NCI-H187 (cell line): ENCODE measurements at regions not wholly inside any gene's neighbourhood (a gene's known extent, or its start where the extent isn't known, plus 50 kb on each side); places are given as distances from the start of the nearest gene placed in this dataset.
"Not testable (repeated sequence)": the region's sequence is repeated elsewhere in the genome, so short reads cannot be mapped to it uniquely, and the experiment has no call there.

Source experiments
- DNase-seq, 2 experiments: peaks; one replicate each; lab custom pipeline; 2025; lab: John Stamatoyannopoulos, UW

DNA sequence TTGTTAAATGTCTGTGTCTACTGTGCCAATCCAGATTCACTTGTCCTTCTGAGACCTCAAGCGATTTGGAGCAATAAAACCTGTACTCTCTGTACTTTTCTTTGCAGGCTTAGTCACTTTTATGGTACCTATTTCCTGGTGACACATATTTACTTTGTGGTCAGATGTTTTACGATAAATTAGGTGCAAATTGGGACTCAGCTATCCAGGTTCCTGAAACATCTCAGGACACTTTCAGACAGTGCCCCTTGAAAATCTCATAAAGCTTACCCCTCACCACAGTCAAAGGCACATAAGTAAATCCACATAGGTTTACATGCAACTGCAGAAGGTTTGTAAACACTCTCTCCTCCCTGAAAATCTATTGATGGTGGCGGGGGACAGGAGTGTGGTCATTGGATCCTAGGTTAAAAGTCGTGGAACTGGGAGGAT, 438.8 kb downstream of the EFNB2 start:
- no peak for DNase-seq

DNA sequence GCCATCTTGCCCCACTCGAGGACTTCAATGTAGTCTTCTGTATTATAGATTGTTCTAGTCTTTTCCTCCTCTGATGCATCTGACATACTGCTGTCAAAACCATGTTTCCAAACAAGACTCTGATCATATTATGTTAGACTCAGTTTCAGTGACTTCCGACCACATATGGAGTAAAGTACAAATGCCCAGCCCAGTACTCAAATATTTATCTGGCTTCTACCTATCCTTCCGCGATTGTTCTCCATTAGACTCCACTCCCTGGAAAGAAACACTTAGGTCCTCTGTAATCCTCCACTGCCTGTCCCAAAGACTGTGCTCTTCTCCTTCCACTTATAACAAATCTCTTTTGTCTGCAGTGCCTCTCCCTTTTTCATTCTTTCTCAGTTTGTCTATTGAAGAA, 439.5 kb downstream of the EFNB2 start:
- no peak for DNase-seq

DNA sequence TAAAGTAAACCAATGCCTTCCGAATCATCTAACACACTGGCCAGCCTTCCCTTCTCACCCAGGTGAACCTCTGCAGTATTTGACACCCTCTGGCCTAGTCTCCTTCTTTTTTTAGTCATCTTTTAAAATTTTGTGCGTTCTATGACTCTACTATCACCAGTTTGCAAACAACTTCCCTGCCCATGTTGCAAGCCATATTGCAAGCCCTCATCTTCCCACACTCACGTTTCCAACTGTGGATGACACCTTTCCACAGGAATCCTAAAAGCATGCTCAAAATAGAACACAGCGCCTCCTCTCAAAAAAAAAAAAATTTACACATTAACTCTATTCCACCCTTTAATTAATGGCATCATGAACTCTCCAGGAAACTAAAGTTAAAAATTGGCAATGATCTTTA, 440.1 kb downstream of the EFNB2 start:
- no peak for DNase-seq

DNA sequence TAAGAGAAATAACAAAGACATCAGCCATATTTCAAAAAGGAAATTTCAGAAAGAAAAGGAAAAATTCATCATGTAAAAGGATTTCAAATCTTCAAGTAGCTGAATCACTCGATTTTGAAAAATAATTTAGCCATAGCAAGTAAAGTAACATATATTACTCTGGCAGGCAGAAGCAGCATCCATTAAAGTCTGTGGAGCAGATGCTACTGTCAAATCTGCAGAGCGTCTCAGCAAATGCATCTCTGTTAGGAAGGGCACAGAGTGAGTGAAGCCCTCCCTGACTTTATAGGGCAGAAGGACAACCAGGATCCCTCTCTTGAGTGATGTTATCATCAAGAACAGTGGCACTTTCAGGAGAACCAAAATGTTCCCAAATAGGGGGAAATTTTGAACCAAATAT, 445.5 kb downstream of the EFNB2 start:
- DNase-seq: no peak

DNA sequence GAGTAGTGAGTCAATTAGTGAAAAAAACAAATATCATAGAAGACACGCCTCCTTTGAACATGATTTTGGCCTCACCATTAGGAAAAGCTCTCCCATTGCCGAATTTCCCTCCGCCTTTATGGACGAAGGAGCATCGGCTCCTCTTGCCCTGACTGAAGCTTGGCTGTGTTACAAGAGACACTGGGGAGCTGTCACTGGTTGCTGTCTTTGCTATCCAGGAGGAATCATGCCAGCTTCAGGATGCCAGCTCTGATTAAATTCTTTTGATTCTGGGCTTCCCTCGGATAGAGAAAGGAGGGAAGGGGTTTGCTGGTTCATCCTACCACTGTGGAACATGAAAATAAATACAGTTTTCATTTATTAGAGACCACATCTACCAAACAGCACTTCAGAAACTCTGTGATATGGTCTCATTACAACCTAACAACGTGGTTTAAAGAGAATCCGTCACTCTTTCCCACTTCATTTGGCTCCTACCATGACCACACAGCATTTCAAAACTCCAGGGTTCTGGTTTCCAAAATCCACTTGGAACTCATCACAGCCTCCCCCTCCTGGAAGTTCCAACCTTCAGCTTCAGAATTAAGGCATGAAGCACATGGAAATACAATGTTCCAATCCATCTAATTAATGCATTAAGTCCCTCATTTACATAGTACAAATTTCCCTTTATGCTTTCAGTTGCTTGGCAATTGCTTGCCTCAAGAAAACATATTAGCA, 446.0 kb downstream of the EFNB2 start:
- no peak for DNase-seq

DNA sequence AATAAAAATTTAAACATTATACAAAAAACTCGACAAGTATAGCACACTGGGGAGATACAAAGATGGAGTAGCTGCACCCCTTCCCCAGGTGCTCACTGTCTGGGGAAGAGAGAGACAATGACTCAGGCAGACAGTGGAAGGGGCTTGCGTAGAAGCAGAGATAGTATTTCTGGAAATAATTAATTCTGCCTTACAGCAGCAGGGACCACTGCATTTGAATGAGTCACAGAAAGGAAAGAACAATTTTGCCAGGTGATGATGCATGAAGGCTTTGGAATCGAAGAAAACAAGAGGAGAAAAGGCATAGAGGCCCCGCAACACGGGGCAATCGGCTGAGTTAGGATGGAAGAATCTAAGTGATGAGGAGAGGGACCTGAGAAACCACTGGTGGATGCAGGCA, 447.4 kb downstream of the EFNB2 start:
- DNase-seq: no peak

DNA sequence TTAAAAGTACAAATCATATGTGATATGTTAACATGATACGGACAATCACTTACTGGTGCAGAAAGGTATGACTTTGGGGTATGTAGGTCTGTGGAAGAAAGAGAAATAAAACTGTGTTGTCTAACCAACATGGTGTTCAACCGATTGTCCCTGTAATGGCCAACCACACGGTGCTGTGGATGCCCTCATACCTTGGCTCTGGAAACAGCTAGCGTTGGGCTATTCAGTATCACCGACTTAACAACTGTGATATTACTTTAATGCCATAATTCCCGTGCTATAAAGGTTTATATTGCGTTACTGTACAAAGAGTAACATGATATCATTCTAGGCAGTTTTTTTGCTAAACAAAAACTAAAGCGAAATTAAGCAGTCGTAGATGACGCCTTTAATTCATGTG, 448.3 kb downstream of the EFNB2 start:
- no peak for DNase-seq

DNA sequence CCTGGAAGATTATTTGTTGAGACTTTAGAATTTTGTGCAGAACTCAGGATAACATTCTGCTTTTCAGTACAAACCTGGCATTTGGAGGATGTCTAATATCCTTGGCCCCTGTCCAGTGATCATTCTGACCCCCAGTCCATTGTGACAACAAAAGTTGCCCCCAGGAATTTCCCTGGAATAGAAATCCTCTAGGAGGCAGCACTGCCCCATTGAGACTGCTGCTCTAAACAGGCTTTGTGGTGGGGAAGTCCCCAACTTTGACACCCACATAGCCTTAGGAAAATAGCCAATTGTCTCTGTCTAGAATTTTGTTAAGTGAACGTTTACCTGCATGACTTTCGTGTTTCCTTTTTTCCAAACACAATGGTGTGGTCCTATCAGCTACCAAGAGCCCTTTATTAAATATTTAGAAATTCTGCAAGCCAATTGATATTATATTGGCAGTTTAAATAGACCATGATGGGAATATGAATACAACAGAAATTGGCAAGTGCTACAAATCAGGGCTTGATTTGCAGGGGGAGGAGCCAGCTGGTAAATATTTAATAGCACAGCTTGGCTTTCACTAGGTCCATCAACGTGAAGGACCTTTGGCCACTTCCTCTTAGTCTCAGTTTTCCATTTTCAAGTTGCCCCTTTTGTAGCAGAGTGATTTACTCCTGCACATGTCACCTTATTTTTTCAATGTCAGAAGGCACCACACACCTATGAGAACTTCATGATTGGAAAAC, 451.7 kb downstream of the EFNB2 start:
- no peak for DNase-seq

DNA sequence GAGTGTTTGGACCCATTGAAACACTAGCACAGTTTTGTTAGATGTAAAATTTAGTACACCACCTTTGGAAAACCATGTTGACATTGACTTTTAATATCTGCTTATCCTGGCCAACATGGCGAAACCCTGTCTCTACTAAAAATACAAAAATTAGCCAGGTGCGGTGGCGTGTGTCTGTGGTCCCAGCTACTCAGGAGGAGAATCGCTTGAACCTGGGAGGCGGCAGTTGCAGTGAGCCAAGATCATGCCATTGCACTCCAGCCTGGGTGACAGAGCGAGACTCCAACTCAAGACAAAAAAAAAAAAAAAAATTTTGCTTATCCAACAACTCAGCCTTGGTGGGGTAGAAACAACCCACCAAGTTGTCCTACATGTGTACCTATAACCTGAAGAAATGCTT, 454.2 kb downstream of the EFNB2 start:
- DNase-seq: not testable (repeated sequence)

DNA sequence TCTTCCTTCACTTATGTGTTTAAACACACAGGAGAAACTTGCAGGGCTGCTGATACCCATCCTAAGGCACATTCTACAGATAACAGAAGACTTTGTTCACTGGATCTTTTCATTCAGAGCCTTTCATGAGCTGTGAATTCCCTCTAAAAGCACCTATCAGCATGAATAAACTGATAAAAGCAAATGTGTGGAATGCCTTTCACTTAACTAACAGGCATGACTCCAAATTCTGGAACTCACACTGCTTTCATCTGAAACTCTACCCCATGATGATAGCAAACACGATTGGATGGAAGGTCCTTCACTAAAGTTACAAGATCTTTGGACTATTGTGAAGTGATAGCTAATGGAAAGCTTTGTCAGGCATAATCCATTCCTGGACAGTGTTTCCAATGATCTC, 457.3 kb downstream of the EFNB2 start:
- no peak for DNase-seq

DNA sequence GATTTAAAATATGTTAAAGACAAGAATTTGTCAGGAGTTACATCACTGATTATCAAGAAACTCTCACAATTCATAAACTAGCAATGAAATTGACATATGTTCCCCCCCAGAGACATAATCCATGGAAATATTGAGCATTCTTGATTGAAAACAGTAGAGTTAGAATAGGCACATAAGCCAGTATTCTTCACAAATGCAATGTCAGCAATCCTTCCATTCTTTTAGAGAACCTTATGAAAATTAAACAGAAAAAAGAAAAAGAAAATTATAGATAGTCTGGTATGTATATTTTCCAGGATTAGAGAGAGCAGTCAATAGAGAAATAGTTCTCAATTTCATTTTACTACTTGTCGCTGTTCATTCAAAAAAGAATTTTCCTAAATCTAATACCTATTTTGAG, 458.4 kb downstream of the EFNB2 start:
- DNase-seq: no peak

DNA sequence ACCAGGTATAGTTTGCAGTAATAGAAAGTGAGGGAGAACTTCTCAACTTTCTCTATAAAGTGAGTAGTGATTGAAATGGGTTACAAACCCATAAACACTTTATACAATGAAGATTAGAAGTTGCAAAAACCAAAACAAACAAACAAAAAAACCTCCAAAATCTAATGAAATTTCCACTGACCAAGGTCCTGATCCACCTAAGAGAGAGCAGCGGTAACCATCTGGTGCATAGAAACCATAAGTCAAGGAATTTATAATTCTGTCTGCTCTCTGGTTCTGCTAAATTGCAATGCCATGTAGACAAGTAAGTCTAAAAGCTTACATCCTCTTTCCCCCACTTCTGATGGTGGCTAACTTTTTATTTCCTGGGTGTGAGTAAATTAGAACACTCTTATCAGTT, 463.4 kb downstream of the EFNB2 start:
- DNase-seq: no peak

DNA sequence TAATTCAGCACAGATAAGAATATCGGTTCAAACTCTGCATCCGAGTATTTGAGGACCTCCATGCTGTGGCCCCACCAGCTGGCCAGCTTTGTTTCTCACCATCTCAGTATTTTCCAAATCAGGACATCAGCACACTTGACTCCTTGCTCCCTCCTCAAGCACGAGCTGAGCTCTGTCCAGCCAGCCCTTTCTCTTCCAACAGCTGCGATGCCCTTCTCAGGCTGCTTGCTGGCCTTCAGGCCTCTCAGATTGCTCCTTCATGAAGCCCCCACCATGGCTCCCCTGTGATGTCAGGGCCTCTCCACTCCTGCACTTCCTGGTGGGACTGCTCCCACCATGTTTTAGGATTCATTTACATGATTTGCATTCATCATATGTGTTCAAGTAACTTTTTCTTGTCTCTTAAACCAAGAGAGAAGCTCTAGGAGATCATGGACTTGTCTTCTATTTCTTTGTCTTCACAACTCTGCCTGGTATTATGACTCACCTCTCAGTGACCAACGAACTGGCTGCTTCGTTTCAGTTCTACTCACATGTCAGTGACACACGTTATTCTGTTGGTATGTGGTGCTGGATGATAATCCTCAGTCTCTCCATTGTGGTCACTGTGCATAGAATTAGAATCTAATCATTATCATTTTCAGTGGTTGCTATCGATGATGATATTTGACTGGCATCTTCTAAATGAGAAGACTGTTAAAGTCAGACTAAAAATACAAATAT, 471.7 kb downstream of the EFNB2 start:
- DNase-seq: no peak

DNA sequence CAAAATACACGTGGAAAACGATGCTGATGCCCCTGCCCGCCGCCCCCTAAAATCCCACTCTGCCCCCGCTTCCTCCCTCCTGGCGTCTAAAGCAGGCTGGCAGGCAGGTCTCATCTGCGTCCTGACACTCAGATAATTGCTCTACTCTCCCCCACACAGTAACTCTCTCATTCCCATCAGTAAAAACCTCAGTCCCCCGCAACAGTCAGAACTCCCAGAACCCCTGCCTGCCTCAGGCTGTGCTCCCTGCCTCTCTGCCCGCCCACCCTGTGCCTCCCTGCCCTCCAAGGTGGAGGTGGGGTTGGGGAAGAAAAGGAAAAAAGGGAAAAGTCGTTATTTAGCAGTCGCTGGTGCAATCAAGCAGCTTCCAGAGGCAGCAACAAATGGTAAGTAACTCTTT, 473.7 kb downstream of the EFNB2 start:
- no peak for DNase-seq

DNA sequence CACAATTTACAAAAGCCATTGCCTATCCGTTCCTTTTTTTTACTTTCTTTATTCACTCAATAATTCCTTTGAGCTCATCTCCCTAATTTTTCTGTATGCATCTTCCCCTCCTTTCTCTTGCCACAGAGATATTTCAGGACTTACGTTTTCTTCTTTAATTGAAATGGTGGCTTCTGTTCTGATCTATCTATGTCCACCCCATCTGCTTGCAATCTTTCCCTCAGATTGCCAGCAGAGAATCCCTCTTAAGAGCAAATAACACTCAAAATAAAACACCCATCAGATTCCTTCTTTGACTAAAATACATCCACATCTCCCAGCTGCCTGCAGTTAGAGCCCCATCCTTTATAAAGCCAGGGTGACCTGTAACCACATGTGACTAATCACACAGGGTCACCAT, 478.6 kb downstream of the EFNB2 start:
- DNase-seq: no peak

DNA sequence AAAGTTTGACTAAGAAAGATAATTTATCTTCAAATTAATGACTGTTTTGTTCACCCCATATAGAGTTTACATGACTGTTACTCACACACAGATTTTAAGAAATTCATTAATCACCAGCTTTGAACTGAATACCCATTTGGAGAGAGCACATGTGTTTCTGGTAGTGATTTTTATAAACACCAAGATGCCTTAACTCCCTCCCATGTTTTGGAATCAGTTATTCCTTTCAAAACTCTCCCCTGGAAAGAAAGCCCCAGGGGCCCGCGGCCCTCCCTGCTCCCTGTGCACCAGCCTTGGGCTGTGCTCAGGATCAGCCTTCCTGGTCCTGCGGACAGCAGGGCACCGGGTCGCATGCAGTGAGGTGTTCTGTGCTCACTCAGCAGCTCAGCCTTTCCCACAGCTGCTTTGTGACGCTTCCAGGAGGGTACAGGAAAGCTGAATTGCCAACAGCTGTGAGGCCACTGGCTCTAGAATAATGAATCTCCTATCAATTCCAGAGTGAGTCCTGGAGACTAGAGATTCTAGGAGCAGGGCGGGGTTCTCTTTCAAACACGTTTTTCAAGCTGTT, 483.2 kb downstream of the EFNB2 start:
- no peak for DNase-seq

DNA sequence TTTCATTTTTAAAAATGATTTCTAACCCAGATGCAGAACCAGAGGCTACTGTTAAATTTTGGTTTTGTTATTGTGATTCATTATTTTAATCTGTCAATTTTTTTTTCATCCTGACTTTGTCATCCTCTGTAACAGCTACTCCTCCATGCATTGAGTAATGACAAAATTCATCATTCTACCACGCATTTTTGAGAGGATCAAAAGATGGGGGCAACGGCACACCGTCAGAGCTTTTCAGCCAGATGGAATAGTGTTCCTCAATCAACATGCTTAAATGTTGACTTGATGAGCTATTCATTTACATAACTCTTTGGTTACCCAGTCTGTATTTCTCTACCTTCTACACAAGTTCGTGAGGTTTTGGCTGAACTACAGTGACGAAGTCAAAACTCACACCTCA, 486.3 kb downstream of the EFNB2 start:
- DNase-seq: no peak

DNA sequence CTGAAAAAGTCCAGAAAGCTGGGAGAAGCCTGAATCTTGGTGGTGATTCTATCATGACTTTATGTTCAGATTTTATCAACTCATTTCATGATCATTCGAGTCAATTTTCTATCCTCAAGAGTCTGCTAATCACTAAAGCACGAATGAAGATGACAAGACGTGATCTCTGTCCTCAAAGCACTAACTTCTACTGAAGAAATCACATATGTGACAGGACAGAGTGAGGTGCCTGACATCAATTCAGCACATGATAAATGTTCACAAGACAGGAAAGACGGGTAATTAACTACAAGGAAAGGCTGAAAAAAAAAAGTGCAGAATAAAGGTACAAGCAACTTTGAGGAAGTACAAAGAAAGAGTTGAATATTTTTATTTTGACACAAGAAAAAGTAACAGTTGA, 487.1 kb downstream of the EFNB2 start:
- no peak for DNase-seq

DNA sequence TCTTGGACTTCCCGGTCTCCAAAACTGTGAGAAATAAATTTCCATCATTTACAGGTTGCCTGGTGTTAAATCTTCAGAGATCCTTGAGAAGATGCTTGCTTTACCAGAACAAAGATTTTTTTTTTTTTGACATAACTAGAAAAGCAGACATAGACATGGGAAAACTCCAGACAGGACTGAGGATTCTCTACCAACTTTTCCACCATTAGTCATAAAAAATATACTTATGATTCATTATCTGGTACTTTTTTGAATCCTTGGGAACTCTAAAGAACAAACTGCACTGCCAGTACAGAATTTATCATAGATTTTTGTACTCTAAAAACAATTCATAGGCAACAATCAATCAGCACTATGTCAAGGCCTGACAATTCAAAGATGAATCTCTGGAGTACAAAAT, 487.6 kb downstream of the EFNB2 start:
- DNase-seq: no peak

DNA sequence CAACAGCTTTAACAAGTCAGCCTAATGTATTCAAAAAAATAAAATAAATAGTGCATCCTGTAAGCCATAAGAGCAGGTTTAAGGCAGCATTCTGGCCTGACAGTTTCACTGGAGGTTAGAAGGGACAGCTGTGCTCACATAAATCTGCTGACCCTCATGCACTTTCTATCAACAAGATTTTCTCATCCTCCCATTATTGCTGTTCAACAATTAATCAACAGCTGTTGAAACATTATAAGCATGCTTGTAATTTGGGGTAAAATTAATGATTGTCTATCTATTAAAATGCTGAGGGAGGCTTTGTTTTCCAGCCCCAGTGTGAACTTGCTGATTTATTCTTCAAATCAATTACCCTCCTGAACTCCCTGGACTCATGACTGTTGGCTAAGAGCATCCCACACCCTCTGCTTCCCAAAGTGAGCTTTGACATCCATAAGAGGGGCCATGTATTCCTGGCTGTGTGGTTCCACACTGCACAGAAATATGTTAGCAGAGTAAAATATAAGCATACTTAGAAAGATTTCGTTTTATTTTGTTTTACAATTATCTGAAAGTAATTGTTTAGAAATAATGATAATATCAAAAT, 492.4 kb downstream of the EFNB2 start:
- DNase-seq: no peak

DNA sequence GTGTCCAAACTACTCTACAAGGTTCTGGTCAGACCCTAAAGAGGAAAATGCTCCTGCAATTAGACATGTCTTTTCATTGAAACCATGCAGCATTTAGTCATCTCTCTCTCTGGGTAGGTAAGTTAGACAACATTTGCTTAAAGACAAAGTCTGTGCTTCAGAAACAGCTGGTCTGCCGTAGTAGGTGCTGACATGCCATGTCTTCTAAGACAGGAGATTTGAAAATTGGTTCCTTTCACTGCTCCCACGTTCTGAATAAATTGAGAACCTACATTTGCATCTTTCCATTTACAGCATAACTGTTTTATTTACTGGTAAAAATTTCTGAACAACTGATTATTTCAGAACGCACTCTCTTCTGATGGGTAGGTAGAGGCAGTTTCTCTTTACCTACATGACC, 494.0 kb downstream of the EFNB2 start:
- DNase-seq: no peak

DNA sequence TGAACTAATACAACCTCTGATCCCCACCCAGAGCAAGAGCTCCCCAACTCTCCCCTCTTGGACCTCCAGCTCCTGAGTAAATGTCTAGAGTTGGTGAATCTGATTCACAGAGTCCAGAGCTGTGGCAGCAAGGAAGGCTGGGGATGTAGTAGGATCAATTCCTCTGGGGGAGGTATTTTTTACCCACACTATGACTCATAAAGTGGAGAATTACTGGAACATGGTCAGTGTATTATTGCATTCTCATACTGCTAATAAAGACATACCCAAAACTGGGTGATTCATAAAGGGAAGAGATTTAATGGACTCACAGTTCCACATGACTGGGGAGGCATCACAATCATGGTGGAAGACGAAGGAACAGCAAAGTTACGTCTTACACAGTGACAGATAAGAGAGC, 496.7 kb downstream of the EFNB2 start:
- no peak for DNase-seq

DNA sequence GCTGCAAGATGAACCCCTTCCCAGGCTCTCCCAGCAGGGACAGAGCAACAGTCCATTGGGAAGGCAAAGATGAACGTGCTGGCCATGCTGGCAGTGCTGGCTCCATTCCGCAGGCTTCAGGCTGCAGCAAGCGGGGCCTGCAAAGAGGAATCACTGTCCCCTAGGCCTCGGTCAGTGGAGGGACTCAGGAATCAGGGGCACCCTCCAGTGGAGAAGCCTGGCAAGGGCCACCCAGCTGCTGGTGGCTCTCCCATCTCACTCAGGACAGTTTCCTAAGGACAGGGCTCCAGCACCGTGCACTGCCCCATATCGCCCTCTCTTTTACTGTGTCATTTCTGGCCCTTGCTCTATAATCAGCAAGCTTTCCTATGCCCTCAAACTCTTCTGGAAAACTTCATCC, 498.6 kb downstream of the EFNB2 start:
- no peak for DNase-seq
